ENCODE measurements at regions not wholly inside any gene's neighbourhood (a gene's known extent, or its start where the extent isn't known, plus 50 kb on each side); places are given as distances from the start of the nearest gene placed in this dataset.
A peak's percentile ranks its signal among the peaks of the same experiment; 100 is the strongest.

DNA sequence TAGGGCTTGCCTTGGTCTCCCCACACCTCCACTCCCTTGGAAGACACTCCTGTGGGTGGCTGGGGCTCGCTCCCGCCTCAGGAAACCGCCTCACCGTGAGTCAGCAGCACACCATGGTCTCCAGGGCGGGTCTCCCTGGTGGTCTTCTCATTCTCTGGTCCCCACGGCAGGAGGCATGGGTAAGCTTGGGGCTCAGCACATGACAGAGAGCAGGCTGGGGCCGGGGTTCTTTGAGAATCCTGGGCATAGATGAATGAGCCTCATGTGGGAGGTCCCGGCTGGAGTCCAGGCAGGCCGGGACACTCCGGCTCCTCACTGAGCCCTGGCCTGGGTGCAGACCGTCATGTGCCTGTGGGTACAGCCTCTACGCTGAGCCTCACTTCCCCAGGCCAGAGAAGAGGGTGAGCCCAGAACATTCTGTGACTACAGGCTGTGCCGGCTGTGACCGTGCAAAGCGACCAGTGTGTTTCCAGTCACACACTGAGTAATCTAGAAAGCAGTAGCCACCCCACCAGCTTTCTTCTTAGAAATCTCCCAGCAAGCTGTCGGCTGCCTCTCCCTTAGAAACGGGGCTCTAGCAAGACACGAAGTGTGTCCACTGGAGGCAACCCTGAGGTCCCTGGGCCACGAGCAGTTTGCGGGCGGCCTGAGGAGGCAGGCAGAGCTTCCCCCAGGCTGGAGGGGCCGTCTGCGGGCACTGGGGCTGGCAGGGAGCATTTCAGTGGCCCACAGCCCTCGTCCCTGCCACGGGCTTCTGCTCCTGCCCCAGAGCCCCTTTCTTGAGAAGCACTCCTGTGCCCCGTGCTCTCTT is 93.1 kb downstream of the RHOB start:
- no peak for DNase-seq (ENCODE audit: low read depth, low spot score)

DNA sequence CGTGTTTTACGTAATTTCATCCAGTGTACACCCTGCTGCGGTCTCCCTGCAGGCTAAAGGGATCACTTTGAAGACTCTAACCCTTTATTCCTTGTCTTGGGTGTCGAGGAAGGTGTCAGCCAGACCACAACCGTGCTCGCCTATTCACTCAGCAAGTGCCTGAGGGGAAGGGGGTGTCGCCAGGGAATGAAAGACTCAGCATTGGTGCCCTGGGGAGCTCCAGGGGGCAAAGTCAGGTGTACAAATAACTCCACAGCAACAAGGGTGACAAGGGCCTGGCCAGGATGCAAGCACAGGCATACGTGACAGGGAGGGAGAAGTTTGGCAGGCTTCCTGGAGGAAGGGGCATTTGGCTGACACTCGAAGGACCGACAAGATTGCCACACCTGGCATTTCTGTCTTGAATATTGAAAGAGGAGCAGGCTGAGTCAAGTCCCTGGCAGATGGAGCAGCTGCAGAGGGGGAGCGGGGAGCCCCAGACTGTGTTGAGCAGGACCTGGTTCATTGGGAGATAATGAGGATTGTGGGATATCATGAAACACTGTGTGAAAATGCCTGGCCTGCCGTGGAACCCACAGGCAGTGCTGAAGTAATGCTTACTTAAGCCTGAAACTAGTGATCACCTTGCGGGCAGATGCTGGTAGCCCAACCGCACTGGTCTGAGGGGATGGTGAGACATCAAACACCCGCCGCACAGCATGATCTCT is 93.9 kb downstream of the RHOB start:
- no peak for DNase-seq (ENCODE audit: low read depth, low spot score)

DNA sequence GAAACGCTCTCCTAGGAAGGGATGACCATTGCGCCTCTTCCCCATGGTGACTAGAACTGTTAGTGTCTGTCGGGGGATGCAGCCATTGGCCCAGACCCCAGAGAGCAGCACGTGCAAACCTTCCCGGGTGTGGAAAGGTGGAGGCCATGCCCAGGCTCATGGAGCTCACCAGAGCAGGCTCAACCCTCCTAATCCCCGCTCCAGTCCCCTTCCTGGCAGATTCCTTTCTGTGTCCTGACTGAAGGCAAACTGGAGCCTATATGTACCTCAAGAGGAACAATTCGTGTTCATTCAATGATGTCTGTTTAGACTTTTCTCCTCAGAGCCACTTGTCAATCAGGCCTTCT is 94.4 kb downstream of the RHOB start:
- no peak for DNase-seq (ENCODE audit: low read depth, low spot score)

DNA sequence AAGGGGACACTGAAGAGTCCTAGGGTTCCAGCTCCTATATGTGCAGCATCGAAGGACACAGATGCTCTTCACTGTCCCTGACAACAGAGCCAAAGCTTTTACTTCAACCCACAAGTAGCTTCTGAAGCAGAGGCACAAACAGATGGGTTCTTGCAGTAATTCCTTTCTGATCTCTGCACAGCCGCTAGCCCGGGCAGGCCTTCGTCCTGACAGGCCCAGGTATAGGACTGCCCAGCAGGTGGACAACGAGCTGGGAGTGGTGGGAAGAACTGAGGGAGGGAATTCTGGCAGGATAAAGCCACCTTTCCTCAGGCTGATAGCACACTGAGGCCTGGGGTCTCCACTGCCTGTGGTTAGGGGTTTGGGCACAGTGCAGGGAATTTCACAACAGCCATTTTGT is 94.8 kb downstream of the RHOB start:
- no peak for DNase-seq (ENCODE audit: low read depth, low spot score)

DNA sequence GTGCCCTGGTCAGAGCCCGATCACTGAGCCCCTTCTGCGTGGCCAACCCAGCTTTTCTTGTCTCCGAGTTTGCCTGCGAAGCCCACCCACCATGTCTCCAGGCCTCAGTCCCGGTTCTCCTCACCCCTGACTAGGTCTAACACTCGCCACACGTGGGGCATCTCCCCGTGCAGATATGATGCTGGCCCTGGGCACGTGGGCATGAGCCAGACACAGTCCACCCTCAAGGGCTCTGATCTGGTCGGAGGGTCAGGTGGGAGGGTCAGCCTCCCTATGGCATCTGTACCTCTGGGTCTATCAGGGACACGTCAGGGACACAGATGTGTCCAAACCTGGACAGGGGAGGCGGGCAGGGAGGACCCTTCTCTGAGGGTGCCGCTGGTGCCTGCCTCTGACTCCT is 95.4 kb downstream of the RHOB start:
- no peak for DNase-seq (ENCODE audit: low read depth, low spot score)

DNA sequence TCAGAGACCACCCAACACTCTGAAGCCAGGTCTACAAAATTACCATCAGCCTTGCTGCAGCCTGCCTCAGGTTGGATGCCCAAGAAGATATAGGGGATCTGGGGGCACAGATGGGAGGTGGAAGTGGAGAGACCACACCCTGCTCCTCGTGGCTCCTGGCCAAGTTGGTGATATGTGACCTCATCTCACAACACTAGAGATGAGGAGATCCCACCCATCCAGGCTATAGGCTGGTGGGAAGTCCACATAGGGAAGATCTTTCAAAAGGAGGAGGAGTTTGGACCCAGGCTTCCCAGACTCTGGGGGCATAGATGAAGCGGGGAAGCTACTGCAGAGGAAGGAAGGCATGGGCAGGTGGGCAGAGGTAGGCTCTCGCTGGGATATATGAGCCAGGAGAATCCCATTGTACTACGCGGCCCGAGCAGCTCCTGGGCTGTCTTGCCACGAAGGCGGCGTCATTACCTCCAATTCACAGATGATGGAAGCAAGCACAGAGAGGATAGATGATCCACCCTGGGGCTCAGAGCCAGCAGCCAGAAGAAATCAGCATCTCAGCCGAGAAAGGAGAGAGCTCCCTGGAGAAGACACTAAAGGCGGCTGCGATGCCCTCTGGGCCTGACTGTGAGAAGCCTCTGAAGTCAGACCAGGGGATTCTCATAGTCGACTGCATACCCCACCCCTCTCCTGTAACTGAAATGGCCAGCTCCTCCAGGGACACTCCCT is 96.0 kb downstream of the RHOB start:
- no peak for DNase-seq (ENCODE audit: low read depth, low spot score)

DNA sequence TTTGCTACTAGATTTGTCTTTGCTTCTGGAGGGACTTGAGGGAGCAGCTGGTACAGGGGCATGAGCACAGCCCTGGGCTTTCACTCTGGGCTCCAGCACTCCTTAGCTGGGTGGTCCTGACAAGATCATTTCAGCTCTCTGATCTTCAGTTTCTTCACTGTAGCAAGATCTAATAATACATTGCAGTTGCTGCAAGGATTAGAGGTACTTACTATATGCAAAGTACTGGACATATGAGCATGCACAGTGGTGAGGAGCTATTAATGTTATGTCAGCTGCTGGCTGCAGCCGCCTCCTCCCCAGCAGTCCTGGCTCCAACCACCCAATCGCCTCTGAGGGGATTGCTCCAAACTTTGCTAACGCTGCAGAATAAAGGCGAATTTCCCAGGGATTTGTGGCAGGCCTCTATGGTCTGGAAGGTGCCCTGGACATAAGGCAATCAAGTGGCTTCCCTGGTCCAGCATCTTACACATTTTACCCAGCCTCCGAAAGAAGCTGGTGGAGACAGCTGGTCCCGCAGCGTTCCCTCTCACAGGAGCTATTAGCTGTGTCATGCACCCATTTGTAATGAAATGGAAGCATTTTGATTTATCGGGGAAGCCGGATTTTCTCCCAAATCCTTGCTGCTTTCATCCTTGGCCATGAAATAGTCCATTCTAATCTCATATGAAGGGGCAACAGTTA is 96.7 kb downstream of the RHOB start:
- no peak for DNase-seq (ENCODE audit: low read depth, low spot score)

DNA sequence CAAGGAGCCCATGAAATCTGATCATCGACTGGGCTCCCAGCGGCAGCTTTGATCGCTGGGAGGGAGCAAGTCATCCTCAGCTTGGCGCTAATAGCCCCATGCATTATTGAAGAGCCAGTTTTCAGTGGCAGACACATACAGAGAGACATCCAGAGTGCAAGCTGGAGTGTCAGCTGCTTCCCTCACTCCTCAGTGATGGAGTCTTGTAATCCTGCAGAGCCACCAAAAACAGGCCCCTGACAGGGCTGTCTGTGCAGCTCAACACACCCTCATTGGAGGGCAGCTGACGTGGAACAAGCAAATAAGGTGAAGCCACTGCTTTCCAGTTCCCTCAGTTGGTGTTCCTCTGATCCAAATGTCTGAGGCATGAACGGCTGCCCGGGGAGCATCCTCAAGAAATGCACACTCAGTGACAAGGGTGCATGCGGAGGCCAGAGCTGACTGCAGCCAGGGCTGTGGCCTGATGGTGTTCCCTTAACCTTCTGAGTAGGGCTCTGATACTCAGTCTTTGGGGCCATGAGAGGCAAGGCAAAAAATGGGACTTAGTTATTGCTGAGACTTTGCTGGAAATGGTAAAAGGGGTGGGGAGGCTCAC is 97.4 kb downstream of the RHOB start:
- no peak for DNase-seq (ENCODE audit: low read depth, low spot score)

DNA sequence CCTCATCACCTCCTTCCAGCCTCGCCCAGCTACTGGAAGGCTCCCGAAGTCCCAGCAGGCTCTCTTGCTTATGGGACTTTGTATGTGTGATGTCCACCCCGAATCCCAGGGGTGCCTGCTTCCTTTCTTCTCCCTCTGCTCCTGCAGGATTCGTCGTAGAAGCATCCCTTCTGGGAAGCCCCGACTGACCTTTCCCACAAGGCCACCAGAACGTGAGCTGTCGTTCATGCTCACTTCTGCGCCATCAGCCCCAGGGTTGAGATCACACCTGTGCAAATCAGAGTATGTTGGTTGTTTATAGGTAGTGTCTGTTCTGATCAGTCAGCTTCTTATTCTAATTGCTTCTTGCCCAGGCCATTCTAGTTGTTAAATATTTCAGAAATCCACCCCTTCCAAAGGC is 101.8 kb downstream of the HS1BP3 start:
- no peak for DNase-seq (ENCODE audit: low read depth, low spot score)

DNA sequence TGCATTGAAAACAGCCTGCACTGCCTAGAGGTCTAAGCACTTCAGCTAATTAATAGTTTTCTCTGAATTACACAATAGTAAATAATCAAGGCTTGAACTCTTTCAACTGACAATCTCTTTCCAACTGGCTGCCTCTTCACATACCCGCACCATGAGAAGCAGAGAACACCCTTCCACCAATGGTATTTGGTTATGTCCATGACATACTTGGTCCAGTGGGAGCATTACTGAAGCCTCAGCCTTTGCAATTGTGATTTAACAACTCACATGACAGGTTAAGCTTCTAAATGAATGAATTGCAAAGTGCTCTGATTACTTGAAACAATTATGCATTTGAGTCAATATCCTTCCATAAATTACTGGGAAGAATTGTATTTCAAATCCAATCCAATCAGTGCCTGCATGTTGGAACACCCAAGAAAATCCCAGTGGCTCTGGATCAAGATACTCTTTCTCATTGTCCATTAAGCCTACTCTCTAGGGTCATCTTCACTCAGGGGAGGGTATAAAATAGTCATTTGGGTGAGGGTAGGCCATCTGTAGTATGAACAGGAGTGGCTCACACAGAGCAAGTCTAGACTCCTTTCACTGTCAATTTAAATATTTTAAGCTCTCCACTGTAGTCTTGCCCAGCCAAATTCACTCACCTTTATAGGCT is 101.1 kb downstream of the HS1BP3 start:
- no peak for DNase-seq (ENCODE audit: low read depth, low spot score)

DNA sequence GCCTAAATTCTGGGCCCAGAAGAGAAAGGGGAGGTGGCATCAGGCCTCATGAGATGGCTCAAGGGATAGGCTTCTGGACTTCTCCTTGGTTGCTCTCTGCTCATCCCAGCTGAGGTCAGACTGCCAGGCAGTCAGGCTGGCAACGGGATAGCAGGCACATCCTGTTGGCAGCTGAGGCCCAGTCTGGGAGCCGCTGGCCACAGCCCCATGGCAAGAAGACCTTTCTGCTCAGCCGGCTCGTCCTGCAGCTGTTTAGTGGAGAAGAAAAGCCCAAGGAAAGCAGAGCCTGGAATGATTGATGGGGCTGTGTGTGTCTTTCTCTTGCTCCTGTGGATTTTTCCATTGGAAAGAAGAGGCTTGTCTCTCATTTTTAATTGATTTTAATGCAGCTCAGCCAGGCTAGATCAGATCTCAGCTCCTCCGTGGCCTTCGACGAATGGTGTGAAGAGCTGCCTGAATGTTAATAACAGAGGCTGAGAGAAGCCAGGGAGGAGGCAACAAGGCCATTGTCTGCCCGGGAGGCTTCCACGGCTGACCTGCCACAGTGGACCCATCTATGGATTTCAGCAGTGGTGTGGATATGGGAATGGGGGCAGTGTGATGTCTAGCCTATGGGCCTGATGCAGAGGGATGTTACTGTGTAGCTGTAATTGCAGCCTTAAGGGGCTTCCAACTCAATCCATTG is 99.5 kb downstream of the HS1BP3 start:
- DNase-seq (ENCODE audit: low read depth, low spot score), result no peak

DNA sequence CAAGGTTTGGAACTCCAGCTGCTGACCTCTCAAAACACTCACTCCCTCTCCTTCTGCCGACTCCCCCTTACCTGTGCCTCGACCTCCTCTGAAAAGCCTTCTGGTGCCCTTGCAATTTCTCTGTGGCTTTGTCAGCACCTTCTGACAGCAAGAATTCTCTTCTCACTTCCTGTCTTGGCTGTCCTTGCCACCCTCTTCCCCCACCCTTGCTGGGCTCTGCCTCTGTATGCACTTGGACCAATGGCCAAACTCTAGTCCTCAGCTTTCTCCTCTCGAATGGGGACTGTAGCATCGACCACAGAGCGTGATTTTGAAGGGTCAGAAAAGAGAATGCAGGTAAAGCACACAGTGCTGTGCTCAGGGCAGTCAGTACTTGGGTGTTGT is 99.0 kb downstream of the HS1BP3 start:
- DNase-seq (ENCODE audit: low read depth, low spot score), result no peak

DNA sequence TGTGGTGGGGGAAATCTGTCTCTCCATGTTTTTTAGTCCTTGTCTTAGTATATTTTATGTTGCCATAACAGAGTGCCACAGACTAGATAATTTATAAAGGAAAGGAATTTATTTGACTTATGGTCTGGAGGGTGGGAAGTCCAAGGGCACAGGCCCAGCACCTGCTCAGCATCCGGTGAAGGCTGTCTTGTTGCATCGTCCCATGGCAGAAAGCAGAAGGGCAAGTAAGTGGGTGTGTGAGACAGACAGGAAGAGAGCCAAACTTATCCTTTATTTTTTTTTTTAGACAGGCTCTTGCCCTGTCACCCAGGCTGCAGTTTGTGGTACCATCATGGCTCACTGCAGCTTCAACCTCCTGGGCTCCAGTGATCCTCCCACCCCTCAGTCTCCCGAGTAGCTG is 98.1 kb downstream of the HS1BP3 start:
- no peak for DNase-seq (ENCODE audit: low read depth, low spot score)

DNA sequence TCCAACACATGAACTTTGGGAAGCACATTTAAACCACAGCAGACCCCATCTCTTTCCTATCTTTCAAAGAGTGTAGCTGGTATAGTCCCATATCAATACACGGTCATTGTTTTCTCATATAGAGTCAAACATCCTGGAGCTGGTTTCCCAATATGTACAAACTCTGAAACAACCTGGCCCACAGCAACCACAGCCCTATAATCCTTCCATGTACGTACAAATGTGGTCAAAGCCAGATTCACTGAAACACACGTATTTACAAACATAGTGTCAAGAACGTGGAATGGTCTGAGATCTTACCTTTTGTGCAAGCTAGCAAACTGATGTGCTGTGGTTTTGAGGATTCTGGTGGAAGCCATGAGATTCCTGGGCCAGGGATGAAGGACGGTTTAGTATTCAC is 97.3 kb downstream of the HS1BP3 start:
- no peak for DNase-seq (ENCODE audit: low read depth, low spot score)

DNA sequence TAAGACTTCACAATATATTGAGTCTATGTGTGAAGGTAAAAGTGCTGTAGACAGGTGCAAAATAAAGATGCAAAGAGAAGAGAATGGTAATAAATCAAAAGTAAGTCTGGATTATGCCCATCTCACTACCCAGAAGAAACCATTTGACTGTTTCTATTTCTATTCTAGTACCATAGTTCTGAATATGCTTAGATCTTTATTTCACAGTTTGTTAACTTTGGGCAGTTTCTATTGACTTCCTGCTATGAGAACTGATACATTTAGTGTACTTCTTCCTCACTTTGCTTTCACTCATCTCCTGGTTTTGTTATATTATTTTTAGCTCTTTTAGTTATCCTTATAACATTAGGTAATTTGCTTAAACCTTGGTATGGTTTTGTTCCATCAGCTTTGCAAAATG is 94.9 kb downstream of the HS1BP3 start:
- DNase-seq (ENCODE audit: low read depth, low spot score), result no peak

DNA sequence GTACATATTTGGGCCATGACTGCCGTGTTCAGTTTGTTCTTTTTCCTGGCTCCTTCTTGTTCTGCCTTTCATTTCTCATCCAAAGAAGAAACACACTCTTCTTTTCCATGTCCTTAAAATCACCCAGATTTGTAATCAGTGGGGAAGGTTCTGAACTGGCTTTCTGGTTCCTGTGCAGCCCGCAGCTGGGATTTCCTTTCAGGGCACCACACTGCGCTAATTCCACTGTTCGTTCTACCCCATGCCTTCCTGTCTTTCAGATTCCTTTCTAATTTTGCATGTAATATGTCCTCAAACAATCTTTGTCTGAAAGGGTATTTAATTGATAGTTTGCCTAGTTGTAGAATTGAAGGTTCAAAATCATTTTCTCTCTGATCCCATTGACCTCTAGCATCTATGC is 94.1 kb downstream of the HS1BP3 start:
- no peak for DNase-seq (ENCODE audit: low read depth, low spot score)

DNA sequence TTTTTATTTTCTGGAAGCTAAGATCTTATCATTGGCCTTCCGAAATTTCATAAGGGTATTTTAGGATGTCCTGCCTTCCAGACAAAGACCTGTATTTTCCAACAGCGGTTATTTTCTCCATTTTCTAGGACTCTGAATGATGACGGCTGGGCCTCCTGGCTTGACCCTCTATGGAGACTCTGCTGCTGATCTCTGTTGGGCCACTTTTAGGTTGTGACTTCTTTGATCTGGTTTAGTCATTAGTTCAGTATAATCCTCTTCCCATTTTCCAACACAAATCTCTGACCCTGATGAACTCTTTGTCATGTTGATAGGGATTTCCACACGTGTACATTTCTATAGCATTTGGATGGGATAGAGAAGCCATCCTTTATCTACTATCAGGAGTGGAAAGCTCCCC is 93.7 kb downstream of the HS1BP3 start:
- no peak for DNase-seq (ENCODE audit: low read depth, low spot score)

DNA sequence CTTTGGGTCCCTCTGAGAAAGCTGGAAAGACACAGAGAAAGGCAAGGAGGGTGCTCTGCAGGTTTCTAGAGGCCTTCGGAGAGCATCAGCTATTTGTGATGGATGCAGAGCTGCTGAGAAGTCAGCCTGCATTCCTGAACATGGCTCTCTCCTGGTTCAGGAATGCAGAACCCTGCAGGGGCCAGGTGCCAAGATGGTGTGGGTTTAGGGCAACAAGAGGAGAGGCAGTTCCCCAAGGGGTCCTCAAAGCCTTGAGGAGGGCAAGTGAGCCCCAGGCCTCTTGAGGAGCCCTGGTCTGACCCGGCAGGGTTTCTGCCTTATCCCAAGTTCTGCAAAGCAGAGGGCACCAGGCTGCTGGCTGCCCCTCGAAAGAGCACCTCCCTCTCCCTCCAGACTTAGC is 93.3 kb downstream of the HS1BP3 start:
- DNase-seq (ENCODE audit: low read depth, low spot score), result peak; percentile 60

DNA sequence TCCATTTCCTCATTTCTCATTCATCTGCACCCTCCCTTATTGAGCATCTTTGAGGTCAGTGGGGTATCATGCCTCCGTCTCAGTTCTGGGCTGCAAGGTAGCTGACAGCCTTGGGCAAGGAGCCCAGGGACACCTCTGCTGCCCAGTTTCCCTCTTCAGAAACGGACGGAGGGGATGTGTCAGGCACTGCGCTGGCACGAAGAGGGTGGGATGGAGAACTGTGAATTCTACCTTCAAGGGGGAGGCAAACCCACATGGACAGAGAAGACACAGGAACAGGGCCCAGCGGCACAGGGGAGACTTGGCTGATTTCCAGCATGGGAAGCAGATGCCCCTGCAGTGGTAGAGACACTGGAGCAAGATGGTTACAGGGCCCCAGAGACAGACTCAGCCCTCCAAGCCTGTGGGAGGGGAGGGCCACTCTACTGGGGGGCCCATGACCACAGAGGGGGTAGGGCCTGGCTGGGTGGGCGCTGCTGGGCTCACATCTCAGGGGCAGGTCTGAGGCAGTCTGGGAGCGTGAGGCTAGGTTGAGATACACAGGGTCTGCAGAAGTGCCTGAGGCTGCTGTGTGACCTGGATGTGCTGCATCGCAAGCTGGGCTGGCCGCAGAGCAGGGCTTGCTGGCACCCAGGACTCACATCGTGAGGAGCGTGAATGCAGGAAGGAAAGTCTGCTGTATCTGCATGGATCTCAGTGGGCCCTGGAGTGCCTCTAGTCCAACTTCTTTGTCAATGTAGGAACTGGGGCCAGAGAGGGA is 92.3 kb downstream of the HS1BP3 start:
- no peak for DNase-seq (ENCODE audit: low read depth, low spot score)

DNA sequence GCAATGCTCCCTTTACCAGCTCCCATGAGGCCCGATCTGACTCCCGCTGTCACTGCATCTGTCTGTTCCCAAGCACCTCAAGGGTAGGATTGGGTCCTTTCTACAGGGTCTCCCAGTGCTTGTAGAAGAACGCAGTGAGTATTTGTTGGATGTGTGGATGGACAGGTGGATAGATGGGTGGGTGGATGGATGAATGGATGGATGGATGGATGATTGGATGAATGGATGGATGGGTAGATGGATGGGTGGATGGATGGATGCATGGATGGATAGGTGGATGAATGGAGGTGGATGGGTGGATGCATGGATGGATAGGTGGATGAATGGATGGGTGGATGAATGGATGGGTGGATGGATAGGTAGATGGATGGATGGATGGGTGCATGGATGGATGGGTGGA is 91.6 kb downstream of the HS1BP3 start:
- DNase-seq (ENCODE audit: low read depth, low spot score), result no peak
